ENCODE measurements at regions not wholly inside any gene's neighbourhood (a gene's known extent, or its start where the extent isn't known, plus 50 kb on each side); places are given as distances from the start of the nearest gene placed in this dataset.
"Not testable (repeated sequence)": the region's sequence is repeated elsewhere in the genome, so short reads cannot be mapped to it uniquely, and the experiment has no call there.

GRCh38 chr2:89927018-89927417 is 1235.5 kb downstream of the RPIA start:
- not testable (repeated sequence) for TF ChIP-seq CTCF (IDR thresholded peaks at IDR 0.05; ENCODE audit: low read length); EZH2 (IDR thresholded peaks at IDR 0.05; ENCODE audit: borderline replicate concordance, low read length)
